K562 (cell line): ENCODE measurements at regions not wholly inside any gene's neighbourhood (a gene's known extent, or its start where the extent isn't known, plus 50 kb on each side); places are given as distances from the start of the nearest gene placed in this dataset.

Experiments used
- ATAC-seq: fragments of 200-7000 bp; cut with Tn5 transposase; 3 replicates; pipeline ENCODE4 v1.9.1; 2020; ENCODE audit warnings: moderate library complexity
- BruUV-seq: library from RNA; stranded (reverse); fragments of 400-500 nt; replicated peaks from 2 replicates; lab custom pipeline; 2021; lab: Mats Ljungman, UMichigan
- CTCF ChIA-PET: fragments of 300-600 bp; formaldehyde crosslinking; extraction: SDS; loops from one replicate; lab custom pipeline; 2021; ENCODE audit warnings: low intra/inter-chr PET ratio; lab: Yijun Ruan, JAX
- POLR2A ChIA-PET: fragments of 300-600, 350-650 bp; sonication (Branson Sonifier 250); formaldehyde crosslinking; extraction: SDS; loops from one replicate; lab custom pipeline; 2021; ENCODE audit warnings: antibody characterized with exemption, inconsistent platforms; lab: Yijun Ruan, JAX
- DNase-seq, 4 experiments: peaks; one replicate each; pipeline versions ENCODE4 v3.0.0 to v3.0.0-alpha.2; 2011 to 2018; ENCODE audit warnings: low spot score in 3 of 4, mixed read lengths in 3 of 4; ENCODE audit errors: extremely low read depth in 1 of 4
- FAIRE-seq: peaks from 2 replicates; lab custom pipeline; 2011; peaks lifted over from hg19 to GRCh38; lab: Jason Lieb, UNC
- H2AFZ ChIP-seq: 2 replicates; pipeline ENCODE4 v1.6.0; 2011; ENCODE audit warnings: low read depth, low read length, control low read depth, inconsistent platforms
- H3K27ac ChIP-seq: fragments of 200-600 bp; 3 replicates; pipeline ENCODE4 v1.8.0; 2011; ENCODE audit warnings: low read depth, mild to moderate bottlenecking, control low read depth, inconsistent platforms, low read length, moderate library complexity, mixed read lengths; ENCODE audit errors: extremely low read depth
- H3K27me3 ChIP-seq, 2 experiments: fragments of 300-600 bp in 1 of 2; 2 replicates in 1 of 2; 3 replicates in 1 of 2; pipeline versions ENCODE4 v1.6.0 to v1.8.0; 2011; ENCODE audit warnings: inconsistent platforms in 2 of 2, low read length in 2 of 2, mild to moderate bottlenecking in 1 of 2, mixed read lengths in 1 of 2, moderate library complexity in 1 of 2; ENCODE audit not compliant: control insufficient read depth in 2 of 2, insufficient read depth in 2 of 2
- H3K36me3 ChIP-seq: fragments of 300-600 bp; 3 replicates; pipeline ENCODE4 v1.8.0; 2011; ENCODE audit warnings: mild to moderate bottlenecking, low read length, inconsistent platforms; ENCODE audit not compliant: control insufficient read depth, insufficient read depth
- H3K4me1 ChIP-seq, 2 experiments: fragments of 200-600 bp in 1 of 2; replicated peaks in 1 of 2; 2 replicates in 1 of 2; 3 replicates in 1 of 2; pipeline versions ENCODE4 v1.5.1 to v1.8.0; 2011; ENCODE audit warnings: inconsistent platforms in 2 of 2, low read length in 2 of 2, mild to moderate bottlenecking in 1 of 2, mixed read lengths in 1 of 2, moderate library complexity in 1 of 2; ENCODE audit not compliant: control insufficient read depth in 2 of 2, insufficient read depth in 2 of 2
- H3K4me2 ChIP-seq: 2 replicates; pipeline ENCODE4 v1.6.1; 2011; ENCODE audit warnings: low read length, control low read depth, inconsistent platforms, mixed read lengths; ENCODE audit not compliant: insufficient read depth
- H3K4me3 ChIP-seq: fragments of 200-600 bp; sonication (generic), shearing (Covaris generic); 2 replicates; pipeline ENCODE4 v1.5.1; 2016; ENCODE audit warnings: control low read depth, inconsistent platforms
- H3K79me2 ChIP-seq: fragments of 200-600 bp; 3 replicates; pipeline ENCODE4 v1.8.0; 2011; ENCODE audit warnings: low read length, inconsistent platforms; ENCODE audit not compliant: control insufficient read depth, insufficient read depth
- H3K9ac ChIP-seq, 2 experiments: 2 replicates each; pipeline versions ENCODE4 v1.6.0 to v1.6.1; 2011; ENCODE audit warnings: low read depth in 2 of 2, low read length in 2 of 2, control low read depth in 1 of 2, inconsistent platforms in 1 of 2, mild to moderate bottlenecking in 1 of 2, mixed read lengths in 1 of 2; ENCODE audit not compliant: insufficient read depth in 1 of 2
- H3K9me1 ChIP-seq: one replicate; pipeline ENCODE4 v1.6.0; 2011; ENCODE audit warnings: inconsistent platforms, mild to moderate bottlenecking, low read length, moderate library complexity; ENCODE audit not compliant: control insufficient read depth, insufficient read depth
- H3K9me3 ChIP-seq: replicated peaks from 2 replicates; pipeline ENCODE4 v1.5.1; 2011; ENCODE audit warnings: low read depth, low read length, inconsistent platforms; ENCODE audit not compliant: control insufficient read depth, insufficient read depth
- H4K20me1 ChIP-seq: replicated peaks from 2 replicates; pipeline ENCODE4 v1.6.1; 2011; ENCODE audit warnings: low read length, inconsistent platforms, mixed read lengths; ENCODE audit not compliant: control insufficient read depth, insufficient read depth
- HDAC3 ChIP-seq: fragments of 450-650 bp; IDR thresholded peaks from 2 replicates; pipeline ENCODE4 v1.6.1; 2018; ENCODE audit warnings: borderline replicate concordance, mild to moderate bottlenecking, moderate library complexity; ENCODE audit not compliant: partially characterized antibody
- MEIS2 ChIP-seq: fragments of 450-650 bp; IDR thresholded peaks from 2 replicates; pipeline ENCODE4 v1.6.1; 2014; ENCODE audit warnings: mild to moderate bottlenecking; ENCODE audit not compliant: partially characterized antibody
- NR2C2 ChIP-seq, 2 experiments: fragments of 200-800 bp in 1 of 2; sonication (Bioruptor generic) in 1 of 2; sonication (generic) in 1 of 2; formaldehyde crosslinking in 1 of 2; IDR thresholded peaks; 2 replicates each; pipeline versions ENCODE4 v1.6.1 to v1.8.0; 2016 to 2022; ENCODE audit warnings: mild to moderate bottlenecking in 1 of 2, missing compliant biosample characterization in 1 of 2, missing genetic modification characterization in 1 of 2, missing genetic modification reagents in 1 of 2
- SPI1 ChIP-seq: IDR thresholded peaks from 2 replicates; pipeline ENCODE4 v1.6.1; 2011; ENCODE audit warnings: low read depth, low read length, control low read depth, borderline replicate concordance
- THRB ChIP-seq: fragments of 450-650 bp; formaldehyde crosslinking; conservative IDR thresholded peaks from 2 replicates; pipeline ENCODE4 v1.4.0; 2022; ENCODE audit warnings: mild to moderate bottlenecking, missing genetic modification characterization
- WGBS: fragments of 100-300 bp; shearing (Covaris generic); methylation state at CpG from one replicate; pipeline ENCODE4 v1.1.6; 2016; ENCODE audit warnings: low coverage, mixed read lengths; ENCODE audit not compliant: insufficient coverage; ENCODE audit errors: missing lambda C conversion rate; 5-methylcytosine and 5-hydroxymethylcytosine counted together
- in situ Hi-C: fragments of 300-500 bp; cut with MboI; formaldehyde crosslinking; loops from 4 replicates; pipeline ENCODE4 v1.15.0; 2018; ENCODE audit warnings: inconsistent platforms, mixed read lengths
- intact Hi-C: fragments of 100-400 bp; cut with micrococcal nuclease; formaldehyde crosslinking; loops from 2 replicates; pipeline ENCODE4 v1.14.2; 2022

GRCh38 chr4:156113138-156113765, 159.6 kb upstream of the CTSO start:
- H3K9me1 ChIP-seq: no peaks in the 10 kb centered on the region
- no peak for FAIRE-seq
- POLR2A ChIA-PET: no interaction called here
- TF ChIP-seq THRB (CRISPR knock-in tag): no peak
- TF ChIP-seq SPI1: no peak
- no peak for TF ChIP-seq NR2C2 (CRISPR knock-in tag; IDR thresholded peaks at IDR 0.05)
- no peak for TF ChIP-seq NR2C2 (tag; IDR thresholded peaks at IDR 0.05)
- no peak for TF ChIP-seq HDAC3
- no peak for TF ChIP-seq MEIS2
- TF ChIP-seq, all 486 proteins: peak for 0
- ATAC-seq (no peak), DNase-seq (no peak)
- 0 out of 2 replicates have a peak, but pooled peaks cover 2% of the 10 kb centered on the region for H3K9me3 ChIP-seq
- no peaks in the 10 kb centered on the region for H3K79me2 ChIP-seq
- H3K9ac ChIP-seq: no peak overlapping the region
- no TSS peak for BruUV-seq
- no peaks in the 10 kb centered on the region for H3K4me1 ChIP-seq
- no peaks in the 10 kb centered on the region for H3K27me3 ChIP-seq
- H3K27ac ChIP-seq: no peak overlapping the region
- CTCF ChIA-PET: no interaction called here
- intact Hi-C loops: no loop called here
- no peaks in the 10 kb centered on the region for H3K36me3 ChIP-seq
- no peak overlapping the region for H3K4me2 ChIP-seq
- WGBS: 0% methylated on average over 1 of the region's 1 CpG
- no peak overlapping the region for H2AFZ ChIP-seq
- no peak overlapping the region for H3K4me3 ChIP-seq
- in situ Hi-C loops: no loop called here
- H4K20me1 ChIP-seq: no peaks in the 10 kb centered on the region
